Body of pancreas (tissue), 4 donors: ENCODE measurements at regions not wholly inside any gene's neighbourhood (a gene's known extent, or its start where the extent isn't known, plus 50 kb on each side); places are given as distances from the start of the nearest gene placed in this dataset.

Source experiments
- ATAC-seq: fragments of 150-250 bp; one replicate; pipeline ENCODE4 v1.9.1; 2016
- DNase-seq, 4 donors: peaks; one replicate each; pipeline ENCODE4 v3.0.0-alpha.2; 2019
- H3K27ac ChIP-seq, 4 donors: fragments of 200-600 bp; sonication (generic); 1 replicate in 3 of 4; 2 replicates in 1 of 4; pipeline versions ENCODE4 v1.5.1 to v1.6.1; 2016 to 2019; ENCODE audit warnings: mild to moderate bottlenecking in 1 of 4, mixed read lengths in 1 of 4, moderate library complexity in 1 of 4
- H3K27me3 ChIP-seq, 2 donors: fragments of 200-600 bp; sonication (generic); one replicate each; pipeline ENCODE4 v1.6.0; 2016; ENCODE audit warnings: mild to moderate bottlenecking in 1 of 2
- H3K36me3 ChIP-seq, 2 donors: fragments of 200-600 bp; sonication (generic); replicated peaks in 1 of 2; 2 replicates each; pipeline ENCODE4 v1.5.1; 2016; ENCODE audit warnings: low read depth in 2 of 2; ENCODE audit not compliant: insufficient read depth in 1 of 2
- H3K4me1 ChIP-seq: fragments of 200-600 bp; sonication (generic); one replicate; pipeline ENCODE4 v1.6.0; 2016
- H3K4me3 ChIP-seq, 2 donors: fragments of 200-600 bp; sonication (generic); 1 replicate in 1 of 2; 2 replicates in 1 of 2; pipeline ENCODE4 v1.5.1; 2016 to 2019
- H3K9me3 ChIP-seq, 3 donors: fragments of 200-600 bp; sonication (generic); 1 replicate in 2 of 3; 2 replicates in 1 of 3; pipeline ENCODE4 v1.5.1; 2016
- POLR2A ChIP-seq, 3 donors: fragments of 450-650 bp; IDR thresholded peaks; one replicate each; pipeline ENCODE4 v1.6.1; 2016; ENCODE audit warnings: antibody characterized with exemption in 3 of 3, mild to moderate bottlenecking in 2 of 3
- WGBS, 2 donors: methylation state at CpG; one replicate each; pipeline ENCODE4 v1.1.5; 2017; 5-methylcytosine and 5-hydroxymethylcytosine counted together
- intact Hi-C: fragments of 100-400 bp; cut with DNase I; formaldehyde crosslinking; loops from one replicate; pipeline ENCODE4 v1.15.1; 2023
- TF ChIP-seq, protein P1 (sequence below), 7 experiments: fragments of 450-650 bp in 4 of 7; fragments of 200-600 bp in 3 of 7; sonication (generic) in 3 of 7; IDR thresholded peaks; one replicate each; pipeline ENCODE4 v1.5.1; 2016 to 2019; ENCODE audit warnings: antibody characterized with exemption in 7 of 7

DNA sequence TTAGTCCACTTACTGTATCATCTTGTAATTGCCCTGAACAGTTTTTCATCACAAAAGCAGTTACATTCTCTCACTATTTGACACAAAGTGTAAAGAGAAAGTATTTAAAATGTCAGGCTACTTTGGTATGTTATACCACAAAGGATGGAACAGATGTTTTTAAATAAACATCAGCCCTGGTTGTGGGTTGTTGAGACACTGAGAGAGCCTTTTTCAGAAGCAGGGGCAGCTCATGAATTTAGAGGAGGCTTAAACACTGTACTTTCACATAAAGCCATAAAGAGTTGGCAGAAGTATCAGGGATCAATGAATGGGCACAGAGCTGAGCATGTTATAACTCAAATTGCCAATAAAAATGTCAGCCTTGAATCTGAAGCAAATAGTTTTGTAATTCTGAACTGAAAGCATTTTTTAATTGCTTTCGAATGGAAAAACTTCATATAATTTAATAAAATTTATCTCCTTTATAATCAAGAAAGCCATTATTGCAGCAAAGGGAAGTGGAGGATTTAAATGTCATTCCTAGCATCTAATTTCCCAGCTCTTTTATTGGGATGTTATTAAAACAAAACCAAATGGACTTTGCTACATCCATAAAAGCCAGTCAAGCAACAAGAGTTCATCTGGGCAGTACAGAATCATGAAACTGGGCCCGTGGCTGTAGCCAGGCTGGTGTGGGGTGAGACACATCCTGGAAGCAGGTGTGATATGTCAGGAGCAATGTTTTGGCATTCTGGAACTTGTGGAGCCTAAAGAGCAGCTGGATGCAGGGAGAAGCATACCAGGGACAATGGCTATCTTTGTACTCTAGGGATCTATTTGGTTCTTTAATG, 95.1 kb upstream of the NT5C1B start:
- Histone ChIP-seq H3K4me3 (no peak overlapping the region), H3K27ac (no peak overlapping the region), H3K27me3 (no peaks in the 10 kb centered on the region), H3K36me3 (no peaks in the 10 kb centered on the region), H3K9me3 (no peaks in the 10 kb centered on the region), H3K4me1 (no peaks in the 10 kb centered on the region)
- TF ChIP-seq, protein P1, sequence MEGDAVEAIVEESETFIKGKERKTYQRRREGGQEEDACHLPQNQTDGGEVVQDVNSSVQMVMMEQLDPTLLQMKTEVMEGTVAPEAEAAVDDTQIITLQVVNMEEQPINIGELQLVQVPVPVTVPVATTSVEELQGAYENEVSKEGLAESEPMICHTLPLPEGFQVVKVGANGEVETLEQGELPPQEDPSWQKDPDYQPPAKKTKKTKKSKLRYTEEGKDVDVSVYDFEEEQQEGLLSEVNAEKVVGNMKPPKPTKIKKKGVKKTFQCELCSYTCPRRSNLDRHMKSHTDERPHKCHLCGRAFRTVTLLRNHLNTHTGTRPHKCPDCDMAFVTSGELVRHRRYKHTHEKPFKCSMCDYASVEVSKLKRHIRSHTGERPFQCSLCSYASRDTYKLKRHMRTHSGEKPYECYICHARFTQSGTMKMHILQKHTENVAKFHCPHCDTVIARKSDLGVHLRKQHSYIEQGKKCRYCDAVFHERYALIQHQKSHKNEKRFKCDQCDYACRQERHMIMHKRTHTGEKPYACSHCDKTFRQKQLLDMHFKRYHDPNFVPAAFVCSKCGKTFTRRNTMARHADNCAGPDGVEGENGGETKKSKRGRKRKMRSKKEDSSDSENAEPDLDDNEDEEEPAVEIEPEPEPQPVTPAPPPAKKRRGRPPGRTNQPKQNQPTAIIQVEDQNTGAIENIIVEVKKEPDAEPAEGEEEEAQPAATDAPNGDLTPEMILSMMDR (IDR thresholded peaks at IDR 0.05) = no peak
- no peak for TF ChIP-seq POLR2A (IDR thresholded peaks at IDR 0.05)
- ATAC-seq = no peak
- WGBS, 2 donors = 50 to 55% methylated on average over 2 of the region's 2 CpGs
- no peak for DNase-seq
- intact Hi-C loops = no loop called here

DNA sequence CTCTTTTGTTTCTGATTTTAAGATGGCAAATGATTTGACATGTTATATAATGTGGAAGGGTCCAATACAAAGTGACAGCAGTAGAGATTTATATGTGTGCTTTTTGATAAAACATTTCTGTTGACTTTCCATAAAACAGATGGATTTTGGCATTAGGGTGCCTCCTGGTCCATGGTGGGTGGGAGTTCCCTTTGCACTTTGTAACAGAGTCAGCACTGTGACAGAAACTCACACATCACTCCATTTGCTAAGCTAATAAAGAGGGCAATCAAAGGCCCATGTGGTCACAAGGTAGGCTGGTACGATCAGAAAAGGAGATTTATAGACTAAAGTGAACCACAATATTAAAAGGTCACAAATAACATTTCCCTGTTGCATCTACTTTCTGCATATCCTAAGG, 93.3 kb upstream of the NT5C1B start:
- TF ChIP-seq, protein P1 (IDR thresholded peaks at IDR 0.05) = no peak
- no peak for TF ChIP-seq POLR2A (IDR thresholded peaks at IDR 0.05)
- no peaks in the 10 kb centered on the region for H3K36me3 ChIP-seq
- no peak overlapping the region for H3K27ac ChIP-seq
- WGBS, 2 donors = 57 to 67% methylated on average over 1 of the region's 1 CpG
- DNase-seq (no peak), ATAC-seq (no peak)
- no peaks in the 10 kb centered on the region for H3K27me3 ChIP-seq
- no peaks in the 10 kb centered on the region for H3K4me1 ChIP-seq
- H3K9me3 ChIP-seq = no peaks in the 10 kb centered on the region
- H3K4me3 ChIP-seq = no peak overlapping the region
- intact Hi-C loops = no loop called here

DNA sequence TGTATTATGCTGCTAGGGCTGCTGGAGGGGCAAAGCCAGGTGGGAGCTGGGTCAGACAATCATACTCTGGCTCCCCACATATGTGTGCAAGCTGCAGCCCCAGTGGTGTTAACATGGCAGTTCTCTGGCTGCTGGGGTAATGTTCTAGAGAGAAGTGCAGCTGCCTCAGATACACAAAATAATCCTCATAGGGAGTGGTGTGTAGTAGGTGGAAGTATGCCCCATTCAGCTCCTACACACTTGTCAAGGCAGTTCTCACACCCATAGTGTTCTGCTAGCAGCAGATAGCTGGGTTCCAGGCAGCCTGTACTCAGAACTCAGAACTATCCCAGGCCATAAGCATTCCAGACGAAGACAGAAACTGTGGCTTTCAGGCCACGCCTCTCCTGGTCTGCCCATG, 87.9 kb upstream of the NT5C1B start:
- intact Hi-C loops = no loop called here
- Histone ChIP-seq H3K4me1 (no peaks in the 10 kb centered on the region), H3K27me3 (no peaks in the 10 kb centered on the region), H3K4me3 (no peak overlapping the region), H3K9me3 (no peaks in the 10 kb centered on the region), H3K27ac (no peak overlapping the region), H3K36me3 (no peaks in the 10 kb centered on the region)
- 90 to 97% methylated on average over 2 of the region's 2 CpGs for WGBS, 2 donors
- ATAC-seq (no peak), DNase-seq (no peak)
- TF ChIP-seq, protein P1 (IDR thresholded peaks at IDR 0.05) = no peak
- TF ChIP-seq POLR2A (IDR thresholded peaks at IDR 0.05) = no peak

DNA sequence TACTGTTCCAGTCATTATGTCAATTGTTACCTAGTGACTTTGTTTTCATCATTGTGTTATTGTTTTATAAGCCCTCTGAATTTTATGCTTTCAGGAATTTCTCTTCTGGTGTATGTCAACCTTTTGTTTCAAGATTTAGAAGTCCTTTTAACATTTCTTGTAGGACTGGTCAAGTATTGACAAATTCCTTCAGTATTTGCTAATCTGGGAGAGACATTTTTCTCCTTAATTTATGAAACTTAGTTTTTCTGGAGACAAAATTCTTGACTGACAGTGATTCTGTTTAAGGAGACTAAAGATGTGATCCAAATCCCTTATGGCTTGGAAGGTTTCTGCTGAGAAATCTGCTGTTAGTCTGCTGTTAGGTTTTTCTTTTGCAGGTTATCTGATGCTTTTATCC, 84.9 kb upstream of the NT5C1B start:
- TF ChIP-seq POLR2A (IDR thresholded peaks at IDR 0.05) = no peak
- TF ChIP-seq, protein P1 (IDR thresholded peaks at IDR 0.05) = no peak
- Histone ChIP-seq H3K9me3 (no peaks in the 10 kb centered on the region), H3K27me3 (no peaks in the 10 kb centered on the region), H3K36me3 (no peaks in the 10 kb centered on the region), H3K4me3 (no peak overlapping the region), H3K4me1 (no peaks in the 10 kb centered on the region), H3K27ac (no peak overlapping the region)
- DNase-seq (no peak), ATAC-seq (no peak)
- intact Hi-C loops = no loop called here

DNA sequence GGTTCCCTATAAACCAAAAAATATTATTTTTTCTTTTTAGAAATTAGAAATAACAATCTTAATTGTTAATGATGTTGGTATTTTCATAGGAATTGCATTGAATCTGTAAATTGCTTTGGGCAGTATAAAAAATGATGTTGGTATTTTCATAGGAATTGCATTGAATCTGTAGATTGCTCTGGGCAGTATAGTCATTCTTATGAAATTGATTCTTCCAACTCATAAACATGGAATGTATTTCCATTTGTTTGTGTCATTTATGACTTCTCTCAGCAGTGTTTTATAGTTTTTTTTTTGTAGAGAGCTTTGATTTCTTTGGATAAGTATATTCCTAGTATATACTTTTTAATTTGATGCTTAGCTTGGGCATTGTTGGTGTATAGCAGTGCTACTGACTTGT, 82.0 kb upstream of the NT5C1B start:
- no peaks in the 10 kb centered on the region for H3K4me1 ChIP-seq
- no peak for ATAC-seq
- no peak for DNase-seq
- no peaks in the 10 kb centered on the region for H3K27me3 ChIP-seq
- intact Hi-C loops = no loop called here
- no peaks in the 10 kb centered on the region for H3K36me3 ChIP-seq
- TF ChIP-seq, protein P1 (IDR thresholded peaks at IDR 0.05) = no peak
- no peak for TF ChIP-seq POLR2A (IDR thresholded peaks at IDR 0.05)
- no peaks in the 10 kb centered on the region for H3K9me3 ChIP-seq
- no peak overlapping the region for H3K27ac ChIP-seq
- H3K4me3 ChIP-seq = no peak overlapping the region
